ENCODE measurements at regions not wholly inside any gene's neighbourhood (a gene's known extent, or its start where the extent isn't known, plus 50 kb on each side); places are given as distances from the start of the nearest gene placed in this dataset.

DNA sequence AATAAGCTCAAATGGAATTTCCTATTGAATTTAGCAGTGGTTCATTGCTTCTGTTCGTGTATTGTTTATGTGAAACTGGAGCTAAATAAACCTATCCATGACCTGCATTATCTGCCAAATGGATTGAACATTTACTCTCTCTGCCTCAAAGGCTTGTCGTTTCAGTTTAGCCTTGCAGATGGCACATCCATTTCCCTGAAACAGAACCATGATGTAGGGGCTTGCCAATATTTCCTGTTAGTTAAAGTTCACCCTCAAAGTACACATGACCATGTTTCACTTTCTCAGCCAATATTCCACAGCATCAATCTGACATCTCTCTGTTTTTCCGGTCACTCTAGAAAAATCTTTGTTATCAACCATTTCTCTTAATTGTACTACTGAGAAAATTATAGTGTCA, 545.3 kb downstream of the TAF11L14 start:
- TF ChIP-seq SUZ12 (IDR thresholded peaks at IDR 0.05; ENCODE audit: extremely low read depth, insufficient read depth, insufficient read length), result no peak
- no peak for TF ChIP-seq ZNF274 (IDR thresholded peaks at IDR 0.05; ENCODE audit: low read depth, low read length)
- TF ChIP-seq YY1 (IDR thresholded peaks at IDR 0.05; ENCODE audit: insufficient read depth, insufficient read length), result no peak

All from NT2/D1 (cell line).